K562 (cell line): ENCODE measurements at regions not wholly inside any gene's neighbourhood (a gene's known extent, or its start where the extent isn't known, plus 50 kb on each side); places are given as distances from the start of the nearest gene placed in this dataset.

Source experiments
- ATAC-seq: fragments of 200-7000 bp; cut with Tn5 transposase; 3 replicates; pipeline ENCODE4 v1.9.1; 2020; ENCODE audit warnings: moderate library complexity
- BruUV-seq: library from RNA; stranded (reverse); fragments of 400-500 nt; replicated peaks from 2 replicates; lab custom pipeline; 2021; lab: Mats Ljungman, UMichigan
- CTCF ChIA-PET: fragments of 300-600 bp; formaldehyde crosslinking; extraction: SDS; loops from one replicate; lab custom pipeline; 2021; ENCODE audit warnings: low intra/inter-chr PET ratio; lab: Yijun Ruan, JAX
- POLR2A ChIA-PET: fragments of 300-600, 350-650 bp; sonication (Branson Sonifier 250); formaldehyde crosslinking; extraction: SDS; loops from one replicate; lab custom pipeline; 2021; ENCODE audit warnings: antibody characterized with exemption, inconsistent platforms; lab: Yijun Ruan, JAX
- DNase-seq, 4 experiments: peaks; one replicate each; pipeline versions ENCODE4 v3.0.0 to v3.0.0-alpha.2; 2011 to 2018; ENCODE audit warnings: low spot score in 3 of 4, mixed read lengths in 3 of 4; ENCODE audit errors: extremely low read depth in 1 of 4
- FAIRE-seq: peaks from 2 replicates; lab custom pipeline; 2011; peaks lifted over from hg19 to GRCh38; lab: Jason Lieb, UNC
- H2AFZ ChIP-seq: 2 replicates; pipeline ENCODE4 v1.6.0; 2011; ENCODE audit warnings: low read depth, low read length, control low read depth, inconsistent platforms
- H3K27ac ChIP-seq: fragments of 200-600 bp; 3 replicates; pipeline ENCODE4 v1.8.0; 2011; ENCODE audit warnings: low read depth, mild to moderate bottlenecking, control low read depth, inconsistent platforms, low read length, moderate library complexity, mixed read lengths; ENCODE audit errors: extremely low read depth
- H3K27me3 ChIP-seq, 2 experiments: fragments of 300-600 bp in 1 of 2; 2 replicates in 1 of 2; 3 replicates in 1 of 2; pipeline versions ENCODE4 v1.6.0 to v1.8.0; 2011; ENCODE audit warnings: inconsistent platforms in 2 of 2, low read length in 2 of 2, mild to moderate bottlenecking in 1 of 2, mixed read lengths in 1 of 2, moderate library complexity in 1 of 2; ENCODE audit not compliant: control insufficient read depth in 2 of 2, insufficient read depth in 2 of 2
- H3K36me3 ChIP-seq: fragments of 300-600 bp; 3 replicates; pipeline ENCODE4 v1.8.0; 2011; ENCODE audit warnings: mild to moderate bottlenecking, low read length, inconsistent platforms; ENCODE audit not compliant: control insufficient read depth, insufficient read depth
- H3K4me1 ChIP-seq, 2 experiments: fragments of 200-600 bp in 1 of 2; replicated peaks in 1 of 2; 2 replicates in 1 of 2; 3 replicates in 1 of 2; pipeline versions ENCODE4 v1.5.1 to v1.8.0; 2011; ENCODE audit warnings: inconsistent platforms in 2 of 2, low read length in 2 of 2, mild to moderate bottlenecking in 1 of 2, mixed read lengths in 1 of 2, moderate library complexity in 1 of 2; ENCODE audit not compliant: control insufficient read depth in 2 of 2, insufficient read depth in 2 of 2
- H3K4me2 ChIP-seq: 2 replicates; pipeline ENCODE4 v1.6.1; 2011; ENCODE audit warnings: low read length, control low read depth, inconsistent platforms, mixed read lengths; ENCODE audit not compliant: insufficient read depth
- H3K4me3 ChIP-seq: fragments of 200-600 bp; sonication (generic), shearing (Covaris generic); 2 replicates; pipeline ENCODE4 v1.5.1; 2016; ENCODE audit warnings: control low read depth, inconsistent platforms
- H3K79me2 ChIP-seq: fragments of 200-600 bp; 3 replicates; pipeline ENCODE4 v1.8.0; 2011; ENCODE audit warnings: low read length, inconsistent platforms; ENCODE audit not compliant: control insufficient read depth, insufficient read depth
- H3K9ac ChIP-seq, 2 experiments: 2 replicates each; pipeline versions ENCODE4 v1.6.0 to v1.6.1; 2011; ENCODE audit warnings: low read depth in 2 of 2, low read length in 2 of 2, control low read depth in 1 of 2, inconsistent platforms in 1 of 2, mild to moderate bottlenecking in 1 of 2, mixed read lengths in 1 of 2; ENCODE audit not compliant: insufficient read depth in 1 of 2
- H3K9me1 ChIP-seq: one replicate; pipeline ENCODE4 v1.6.0; 2011; ENCODE audit warnings: inconsistent platforms, mild to moderate bottlenecking, low read length, moderate library complexity; ENCODE audit not compliant: control insufficient read depth, insufficient read depth
- H3K9me3 ChIP-seq: replicated peaks from 2 replicates; pipeline ENCODE4 v1.5.1; 2011; ENCODE audit warnings: low read depth, low read length, inconsistent platforms; ENCODE audit not compliant: control insufficient read depth, insufficient read depth
- H4K20me1 ChIP-seq: replicated peaks from 2 replicates; pipeline ENCODE4 v1.6.1; 2011; ENCODE audit warnings: low read length, inconsistent platforms, mixed read lengths; ENCODE audit not compliant: control insufficient read depth, insufficient read depth
- DACH1 ChIP-seq: fragments of 450-650 bp; IDR thresholded peaks from 2 replicates; pipeline ENCODE4 v1.6.1; 2018; ENCODE audit not compliant: partially characterized antibody
- PHB ChIP-seq: fragments of 250-450 bp; sonication (Bioruptor Pico); IDR thresholded peaks from 2 replicates; pipeline ENCODE4 v1.5.0; 2021
- YBX1 ChIP-seq: fragments of 450-650 bp; IDR thresholded peaks from 2 replicates; pipeline ENCODE4 v1.7.1; 2016; ENCODE audit warnings: mild to moderate bottlenecking
- ZNF311 ChIP-seq: fragments of 250-450 bp; sonication (Bioruptor Pico); IDR thresholded peaks from 2 replicates; pipeline ENCODE4 v1.4.0; 2020; ENCODE audit warnings: mild to moderate bottlenecking, moderate library complexity
- ZNF644 ChIP-seq: fragments of 200-800 bp; sonication (Bioruptor generic); IDR thresholded peaks from 2 replicates; pipeline ENCODE4 v1.6.1; 2016; ENCODE audit warnings: low read depth, missing genetic modification characterization, missing compliant biosample characterization
- WGBS: fragments of 100-300 bp; shearing (Covaris generic); methylation state at CpG from one replicate; pipeline ENCODE4 v1.1.6; 2016; ENCODE audit warnings: low coverage, mixed read lengths; ENCODE audit not compliant: insufficient coverage; ENCODE audit errors: missing lambda C conversion rate; 5-methylcytosine and 5-hydroxymethylcytosine counted together
- in situ Hi-C: fragments of 300-500 bp; cut with MboI; formaldehyde crosslinking; loops from 4 replicates; pipeline ENCODE4 v1.15.0; 2018; ENCODE audit warnings: inconsistent platforms, mixed read lengths
- intact Hi-C: fragments of 100-400 bp; cut with micrococcal nuclease; formaldehyde crosslinking; loops from 2 replicates; pipeline ENCODE4 v1.14.2; 2022
- TF ChIP-seq, protein P1 (sequence below): sonication (generic); formaldehyde crosslinking; IDR thresholded peaks from 2 replicates; pipeline ENCODE4 v1.8.1; 2023; ENCODE audit warnings: mild to moderate bottlenecking, missing genetic modification reagents

DNA sequence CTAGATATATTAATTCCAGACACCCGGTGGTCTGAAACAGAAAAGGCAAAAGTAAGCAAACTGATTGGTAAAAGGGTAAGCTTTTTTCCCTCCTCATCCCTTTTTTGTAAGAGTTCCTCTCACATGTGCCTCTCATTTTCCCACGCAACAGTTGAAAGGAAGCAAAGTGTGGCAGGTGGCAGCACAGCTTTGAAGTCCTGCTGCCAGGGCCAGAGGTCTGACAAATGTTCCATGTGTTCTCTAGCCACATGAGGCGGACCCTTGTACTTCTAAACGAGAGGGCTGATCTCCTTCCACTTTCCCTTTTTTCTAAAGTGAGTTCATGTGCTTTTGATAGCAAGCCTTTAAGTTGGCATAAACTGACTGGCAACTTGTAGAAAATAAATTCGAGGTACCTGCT is 217.5 kb downstream of the POLR1F start:
- in situ Hi-C loops (no loop called here), intact Hi-C loops (no loop called here)
- Histone ChIP-seq H3K79me2 (no peaks in the 10 kb centered on the region), H3K4me3 (no peak overlapping the region), H2AFZ (no peak overlapping the region), H3K9me1 (no peaks in the 10 kb centered on the region), H3K4me2 (no peak overlapping the region), H3K27me3 (no peaks in the 10 kb centered on the region), H4K20me1 (no peaks in the 10 kb centered on the region), H3K4me1 (no peaks in the 10 kb centered on the region), H3K9ac (no peak overlapping the region), H3K36me3 (no peaks in the 10 kb centered on the region), H3K9me3 (peaks cover 7% of the 10 kb centered on the region; the same call in 1 of the 2 replicates), H3K27ac (no peak overlapping the region)
- POLR2A ChIA-PET = no interaction called here
- TF ChIP-seq, protein P1, sequence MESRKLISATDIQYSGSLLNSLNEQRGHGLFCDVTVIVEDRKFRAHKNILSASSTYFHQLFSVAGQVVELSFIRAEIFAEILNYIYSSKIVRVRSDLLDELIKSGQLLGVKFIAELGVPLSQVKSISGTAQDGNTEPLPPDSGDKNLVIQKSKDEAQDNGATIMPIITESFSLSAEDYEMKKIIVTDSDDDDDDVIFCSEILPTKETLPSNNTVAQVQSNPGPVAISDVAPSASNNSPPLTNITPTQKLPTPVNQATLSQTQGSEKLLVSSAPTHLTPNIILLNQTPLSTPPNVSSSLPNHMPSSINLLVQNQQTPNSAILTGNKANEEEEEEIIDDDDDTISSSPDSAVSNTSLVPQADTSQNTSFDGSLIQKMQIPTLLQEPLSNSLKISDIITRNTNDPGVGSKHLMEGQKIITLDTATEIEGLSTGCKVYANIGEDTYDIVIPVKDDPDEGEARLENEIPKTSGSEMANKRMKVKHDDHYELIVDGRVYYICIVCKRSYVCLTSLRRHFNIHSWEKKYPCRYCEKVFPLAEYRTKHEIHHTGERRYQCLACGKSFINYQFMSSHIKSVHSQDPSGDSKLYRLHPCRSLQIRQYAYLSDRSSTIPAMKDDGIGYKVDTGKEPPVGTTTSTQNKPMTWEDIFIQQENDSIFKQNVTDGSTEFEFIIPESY = no peak
- no peak for TF ChIP-seq YBX1
- no peak for TF ChIP-seq PHB (CRISPR knock-in tag)
- TF ChIP-seq ZNF644 (tag) = no peak
- TF ChIP-seq DACH1 = no peak
- TF ChIP-seq ZNF311 (CRISPR knock-in tag) = no peak
- CTCF ChIA-PET = no interaction called here
- DNase-seq (no peak), ATAC-seq (no peak), FAIRE-seq (no peak)
- no TSS peak for BruUV-seq
- 0% methylated on average over 5 of the region's 5 CpGs for WGBS
